Coronary artery (tissue), 2 donors: ENCODE measurements at regions not wholly inside any gene's neighbourhood (a gene's known extent, or its start where the extent isn't known, plus 50 kb on each side); places are given as distances from the start of the nearest gene placed in this dataset.

Experiments used
- DNase-seq: peaks from one replicate; pipeline ENCODE4 v3.0.0-alpha.2; 2017; ENCODE audit warnings: low spot score
- H3K27ac ChIP-seq, 2 donors: fragments of 200-600 bp; sonication (generic); one replicate each; pipeline ENCODE4 v1.5.1; 2016 to 2019
- H3K4me3 ChIP-seq: fragments of 200-600 bp; sonication (generic); 2 replicates; pipeline ENCODE4 v1.5.1; 2016; ENCODE audit warnings: mild to moderate bottlenecking, moderate library complexity
- CTCF ChIP-seq: fragments of 200-600 bp; sonication (generic); IDR thresholded peaks from one replicate; pipeline ENCODE4 v1.5.1; 2019; ENCODE audit warnings: antibody characterized with exemption

GRCh38 chr3:74036568-74036967 lies 411.8 kb upstream of the PDZRN3 start:
- no peak for TF ChIP-seq CTCF

GRCh38 chr3:74036102-74036501 lies 411.4 kb upstream of the PDZRN3 start:
- no peak for TF ChIP-seq CTCF
- H3K4me3 ChIP-seq = no peak overlapping the region
- DNase-seq = no peak
- H3K27ac ChIP-seq = no peak overlapping the region

More at GRCh38 chr3:74036568-74036967, 411.8 kb upstream of the PDZRN3 start:
- no peak for DNase-seq
- Histone ChIP-seq H3K27ac (no peak overlapping the region), H3K4me3 (no peak overlapping the region)

- no peak for DNase-seq
- no peak overlapping the region for H3K4me3 ChIP-seq
- no peak for TF ChIP-seq CTCF
- no peak overlapping the region for H3K27ac ChIP-seq
These were observed 409.1 kb upstream of the PDZRN3 start for GRCh38 chr3:74033806-74034205.

GRCh38 chr3:74033381-74033780 lies 408.6 kb upstream of the PDZRN3 start:
- no peak for DNase-seq
- no peak overlapping the region for H3K4me3 ChIP-seq
- no peak overlapping the region for H3K27ac ChIP-seq
- TF ChIP-seq CTCF = no peak

GRCh38 chr3:74027121-74027520 lies 402.4 kb upstream of the PDZRN3 start:
- H3K27ac ChIP-seq = no peak overlapping the region
- no peak for DNase-seq
- no peak for TF ChIP-seq CTCF
- no peak overlapping the region for H3K4me3 ChIP-seq

GRCh38 chr3:74023395-74023794 lies 398.7 kb upstream of the PDZRN3 start:
- Histone ChIP-seq H3K4me3 (no peak overlapping the region), H3K27ac (no peak overlapping the region)
- no peak for TF ChIP-seq CTCF
- DNase-seq = no peak

GRCh38 chr3:74021449-74021848 lies 396.7 kb upstream of the PDZRN3 start:
- no peak for TF ChIP-seq CTCF
- DNase-seq = no peak
- Histone ChIP-seq H3K27ac (no peak overlapping the region), H3K4me3 (no peak overlapping the region)
